Gastrocnemius medialis (tissue), 4 donors: ENCODE measurements at regions not wholly inside any gene's neighbourhood (a gene's known extent, or its start where the extent isn't known, plus 50 kb on each side); places are given as distances from the start of the nearest gene placed in this dataset.
"Not testable (repeated sequence)": the region's sequence is repeated elsewhere in the genome, so short reads cannot be mapped to it uniquely, and the experiment has no call there.

Source experiments
- ATAC-seq, 2 donors: fragments of 150-250 bp; one replicate each; pipeline ENCODE4 v1.9.1; 2016
- DNase-seq, 2 donors: peaks; one replicate each; pipeline ENCODE4 v3.0.0-alpha.2; 2019
- H3K27ac ChIP-seq, 4 donors: fragments of 200-600 bp; sonication (generic); 1 replicate in 1 of 4; 2 replicates in 3 of 4; pipeline ENCODE4 v1.5.1; 2016 to 2018; ENCODE audit warnings: mild to moderate bottlenecking in 2 of 4, moderate library complexity in 1 of 4
- H3K27me3 ChIP-seq, 3 donors: fragments of 200-600 bp; sonication (generic) in 2 of 3; 1 replicate in 1 of 3; 2 replicates in 2 of 3; pipeline versions ENCODE4 v1.5.1 to v1.6.0; 2016 to 2019; ENCODE audit warnings: mild to moderate bottlenecking in 1 of 3, moderate library complexity in 1 of 3
- H3K36me3 ChIP-seq, 2 donors: fragments of 200-600 bp; sonication (generic) in 1 of 2; one replicate each; pipeline ENCODE4 v1.5.1; 2017 to 2018
- H3K4me1 ChIP-seq, 2 donors: fragments of 200-600 bp; sonication (generic) in 1 of 2; one replicate each; pipeline ENCODE4 v1.5.1; 2016 to 2017; ENCODE audit warnings: mild to moderate bottlenecking in 2 of 2
- H3K4me3 ChIP-seq, 4 donors: fragments of 200-600 bp; sonication (generic) in 3 of 4; 1 replicate in 1 of 4; 2 replicates in 3 of 4; pipeline ENCODE4 v1.5.1; 2016 to 2019; ENCODE audit warnings: mild to moderate bottlenecking in 2 of 4
- H3K9me3 ChIP-seq, 3 donors: fragments of 200-600 bp; sonication (generic) in 2 of 3; 1 replicate in 1 of 3; 2 replicates in 2 of 3; pipeline ENCODE4 v1.5.1; 2016 to 2019
- CTCF ChIP-seq, 5 experiments: fragments of 450-650 bp in 3 of 5; fragments of 200-600 bp in 2 of 5; sonication (generic) in 2 of 5; IDR thresholded peaks in 4 of 5; conservative IDR thresholded peaks in 1 of 5; 1 replicate in 4 of 5; 2 replicates in 1 of 5; pipeline ENCODE4 v1.5.1; 2016 to 2019; ENCODE audit warnings: antibody characterized with exemption in 5 of 5, mild to moderate bottlenecking in 3 of 5, moderate library complexity in 3 of 5
- POLR2A ChIP-seq, 2 donors: fragments of 450-650 bp; IDR thresholded peaks; one replicate each; pipeline ENCODE4 v1.6.1; 2017; ENCODE audit warnings: antibody characterized with exemption in 2 of 2, mild to moderate bottlenecking in 2 of 2, moderate library complexity in 2 of 2
- in situ Hi-C, 4 donors: fragments of 200-750 bp; cut with MboI; loops; one replicate each; pipeline versions ENCODE4 v1.15.0 to v1.8.0; 2017; ENCODE audit warnings: low sequenced_read_pairs in 4 of 4
- intact Hi-C: fragments of 100-400 bp; cut with DNase I; formaldehyde crosslinking; loops from one replicate; pipeline ENCODE4 v1.15.1; 2023; ENCODE audit warnings: low total_unique reads

GRCh38 chr2:20113986-20114938 is 62.8 kb upstream of the LAPTM4A start:
- ATAC-seq, result no peak
- H3K4me3 ChIP-seq, result no peak overlapping the region
- H3K9me3 ChIP-seq, result no peaks in the 10 kb centered on the region
- H3K4me1 ChIP-seq, result no peaks in the 10 kb centered on the region
- no peaks in the 10 kb centered on the region for H3K36me3 ChIP-seq
- no peak for DNase-seq
- in situ Hi-C loops, result no loop called here
- intact Hi-C loops, result no loop called here
- TF ChIP-seq CTCF (IDR thresholded peaks at IDR 0.05 in 4 of 5, conservative IDR thresholded peaks at IDR 0.05 in 1 of 5) (no peak), POLR2A (IDR thresholded peaks at IDR 0.05) (no peak)
- no peaks in the 10 kb centered on the region for H3K27me3 ChIP-seq
- no peak overlapping the region for H3K27ac ChIP-seq

- Histone ChIP-seq H3K27ac (no peak overlapping the region), H3K27me3 (no peaks in the 10 kb centered on the region), H3K36me3 (no peaks in the 10 kb centered on the region), H3K9me3 (no peaks in the 10 kb centered on the region), H3K4me3 (no peak overlapping the region), H3K4me1 (no peaks in the 10 kb centered on the region)
- in situ Hi-C loops (no loop called here), intact Hi-C loops (no loop called here)
- no peak for ATAC-seq
- no peak for TF ChIP-seq POLR2A (IDR thresholded peaks at IDR 0.05)
- TF ChIP-seq CTCF (IDR thresholded peaks at IDR 0.05 in 4 of 5, conservative IDR thresholded peaks at IDR 0.05 in 1 of 5), result no peak
- no peak for DNase-seq
Observed at GRCh38 chr2:20113004-20113796, 61.8 kb upstream of the LAPTM4A start.

GRCh38 chr2:20112361-20112760 is 60.9 kb upstream of the LAPTM4A start:
- DNase-seq, H3K27me3 ChIP-seq, intact Hi-C loops, in situ Hi-C loops, H3K4me1 ChIP-seq, H3K9me3 ChIP-seq, H3K36me3 ChIP-seq, H3K4me3 ChIP-seq, H3K27ac ChIP-seq, ATAC-seq: not testable (repeated sequence)

GRCh38 chr2:20111311-20112131 is 60.1 kb upstream of the LAPTM4A start:
- TF ChIP-seq POLR2A (IDR thresholded peaks at IDR 0.05) (no peak), CTCF (IDR thresholded peaks at IDR 0.05 in 4 of 5, conservative IDR thresholded peaks at IDR 0.05 in 1 of 5) (no peak)
- in situ Hi-C loops, result no loop called here
- no peak for ATAC-seq

More at GRCh38 chr2:20111311-20112131, 60.1 kb upstream of the LAPTM4A start:
- Histone ChIP-seq H3K27me3 (peaks cover 0 to 5% (median 4%) of the 10 kb centered on the region in 3 donors), H3K27ac (no peak overlapping the region), H3K36me3 (no peaks in the 10 kb centered on the region), H3K4me3 (no peak overlapping the region), H3K9me3 (no peaks in the 10 kb centered on the region), H3K4me1 (no peaks in the 10 kb centered on the region)
- no peak for DNase-seq
- intact Hi-C loops, result no loop called here
